Fibroblast of villous mesenchyme (primary cell): ENCODE measurements at regions not wholly inside any gene's neighbourhood (a gene's known extent, or its start where the extent isn't known, plus 50 kb on each side); places are given as distances from the start of the nearest gene placed in this dataset.

Experiments used
- DNase-seq: peaks from one replicate; pipeline ENCODE4 v3.0.0-alpha.2; 2010; ENCODE audit warnings: low read depth
- H3K4me3 ChIP-seq: 2 replicates; pipeline ENCODE4 v1.5.1; 2011; ENCODE audit warnings: low read depth, mild to moderate bottlenecking, low read length
- CTCF ChIP-seq: IDR thresholded peaks from 2 replicates; pipeline ENCODE4 v1.5.1; 2012; ENCODE audit warnings: low read depth, mild to moderate bottlenecking, low read length; ENCODE audit not compliant: insufficient read depth

GRCh38 chr5:135708481-135709207 lies 125.8 kb upstream of the SLC25A48 start:
- TF ChIP-seq CTCF = no peak
- no peak overlapping the region for H3K4me3 ChIP-seq
- no peak for DNase-seq

- no peak for TF ChIP-seq CTCF
- no peak for DNase-seq
Observed at GRCh38 chr5:135707302-135707701, 127.2 kb upstream of the SLC25A48 start.

GRCh38 chr5:135706893-135707292 lies 127.6 kb upstream of the SLC25A48 start:
- DNase-seq = no peak
- no peak for TF ChIP-seq CTCF
- no peak overlapping the region for H3K4me3 ChIP-seq

More at GRCh38 chr5:135707302-135707701, 127.2 kb upstream of the SLC25A48 start:
- no peak overlapping the region for H3K4me3 ChIP-seq

- TF ChIP-seq CTCF = no peak
- no peak for DNase-seq
- no peak overlapping the region for H3K4me3 ChIP-seq
Observed at GRCh38 chr5:135706474-135706873, 127.7 kb upstream of the CXCL14 start.

- no peak for TF ChIP-seq CTCF
- H3K4me3 ChIP-seq = no peak overlapping the region
- DNase-seq = no peak
Observed at GRCh38 chr5:135705941-135706466, 127.2 kb upstream of the CXCL14 start.

- TF ChIP-seq CTCF = no peak
- H3K4me3 ChIP-seq = no peak overlapping the region
- DNase-seq = no peak
Observed at GRCh38 chr5:135705141-135705631, 126.4 kb upstream of the CXCL14 start.
